GM13977 (cell line): ENCODE measurements at regions not wholly inside any gene's neighbourhood (a gene's known extent, or its start where the extent isn't known, plus 50 kb on each side); places are given as distances from the start of the nearest gene placed in this dataset.

Source experiments
- DNase-seq: peaks from one replicate; pipeline ENCODE4 v3.0.0; 2012; ENCODE audit warnings: low spot score
- in situ Hi-C: fragments of 300-500 bp; cut with MboI; formaldehyde crosslinking; loops from one replicate; pipeline ENCODE4 v1.12.0; 2022; ENCODE audit warnings: low sequenced_read_pairs, low pct_unique_long_range_greater_than_20kb, mixed read lengths, inconsistent platforms; ENCODE audit not compliant: unreplicated experiment
- TF ChIP-seq, protein P1 (sequence below): IDR thresholded peaks from 2 replicates; pipeline ENCODE4 v1.5.1; 2012; ENCODE audit warnings: mild to moderate bottlenecking, control low read depth; ENCODE audit not compliant: insufficient read depth; ENCODE audit errors: extremely low read depth, missing control alignments

DNA sequence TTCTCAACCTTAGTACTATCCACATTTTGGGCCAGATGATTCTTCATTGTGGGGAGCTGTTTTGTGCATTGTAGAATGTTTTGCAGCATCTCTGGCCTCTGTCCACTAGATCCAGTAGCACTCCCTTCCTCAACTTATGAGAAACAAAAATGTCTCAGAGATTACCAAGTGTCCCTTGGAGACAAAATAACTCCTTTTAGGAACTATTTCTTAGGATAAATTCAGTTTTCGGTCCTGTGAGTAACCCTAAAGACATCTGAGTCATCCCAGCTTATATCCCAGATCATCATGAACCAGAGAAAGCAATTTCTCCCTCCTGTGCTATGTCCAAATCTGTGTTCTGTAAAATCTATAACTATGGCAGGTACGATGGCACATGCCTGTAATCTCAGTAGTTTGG lies 266.6 kb upstream of the PHYHIPL start:
- in situ Hi-C loops = no loop called here
- TF ChIP-seq, protein P1, sequence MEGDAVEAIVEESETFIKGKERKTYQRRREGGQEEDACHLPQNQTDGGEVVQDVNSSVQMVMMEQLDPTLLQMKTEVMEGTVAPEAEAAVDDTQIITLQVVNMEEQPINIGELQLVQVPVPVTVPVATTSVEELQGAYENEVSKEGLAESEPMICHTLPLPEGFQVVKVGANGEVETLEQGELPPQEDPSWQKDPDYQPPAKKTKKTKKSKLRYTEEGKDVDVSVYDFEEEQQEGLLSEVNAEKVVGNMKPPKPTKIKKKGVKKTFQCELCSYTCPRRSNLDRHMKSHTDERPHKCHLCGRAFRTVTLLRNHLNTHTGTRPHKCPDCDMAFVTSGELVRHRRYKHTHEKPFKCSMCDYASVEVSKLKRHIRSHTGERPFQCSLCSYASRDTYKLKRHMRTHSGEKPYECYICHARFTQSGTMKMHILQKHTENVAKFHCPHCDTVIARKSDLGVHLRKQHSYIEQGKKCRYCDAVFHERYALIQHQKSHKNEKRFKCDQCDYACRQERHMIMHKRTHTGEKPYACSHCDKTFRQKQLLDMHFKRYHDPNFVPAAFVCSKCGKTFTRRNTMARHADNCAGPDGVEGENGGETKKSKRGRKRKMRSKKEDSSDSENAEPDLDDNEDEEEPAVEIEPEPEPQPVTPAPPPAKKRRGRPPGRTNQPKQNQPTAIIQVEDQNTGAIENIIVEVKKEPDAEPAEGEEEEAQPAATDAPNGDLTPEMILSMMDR = no peak
- no peak for DNase-seq

DNA sequence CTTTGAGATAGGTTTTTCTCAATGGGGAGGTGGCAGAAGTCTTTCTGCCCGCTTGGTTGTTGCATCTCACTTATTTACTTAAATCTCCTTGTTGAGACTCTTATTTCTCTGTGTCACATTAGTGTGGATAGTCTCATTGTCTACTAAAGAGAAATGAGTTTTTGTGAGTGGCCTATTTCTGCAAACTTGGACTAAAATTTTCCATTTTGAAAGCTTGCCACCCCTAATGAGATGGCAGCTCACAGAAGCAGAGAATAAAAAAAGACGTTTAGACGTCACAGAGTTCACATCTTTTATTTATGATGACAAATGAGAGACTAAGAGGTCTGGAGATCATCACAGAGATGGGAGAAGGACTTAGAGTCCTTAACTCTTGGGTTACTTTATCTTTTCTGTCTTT lies 262.7 kb upstream of the PHYHIPL start:
- TF ChIP-seq, protein P1 = no peak
- DNase-seq = no peak
- in situ Hi-C loops = no loop called here

DNA sequence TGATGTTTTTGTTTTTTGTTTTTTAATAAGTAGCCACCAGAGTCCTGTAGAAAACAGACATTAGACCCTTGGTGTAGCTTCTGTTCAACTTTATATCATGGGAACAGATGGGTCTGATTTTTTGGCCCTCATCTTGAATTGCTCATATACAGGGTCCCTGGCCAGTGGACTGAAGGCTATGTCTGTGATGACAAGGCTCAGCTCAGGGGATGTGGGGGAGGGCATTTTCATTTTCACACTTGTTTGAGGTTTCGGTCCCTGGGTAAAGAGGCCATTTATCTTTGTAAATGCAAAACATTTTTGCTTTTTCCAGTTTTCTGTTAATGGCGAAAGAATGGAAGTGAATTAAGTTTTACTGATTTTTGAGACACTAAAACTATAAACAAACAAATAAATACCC lies 257.6 kb upstream of the PHYHIPL start:
- in situ Hi-C loops = no loop called here
- TF ChIP-seq, protein P1 = no peak
- DNase-seq = no peak

DNA sequence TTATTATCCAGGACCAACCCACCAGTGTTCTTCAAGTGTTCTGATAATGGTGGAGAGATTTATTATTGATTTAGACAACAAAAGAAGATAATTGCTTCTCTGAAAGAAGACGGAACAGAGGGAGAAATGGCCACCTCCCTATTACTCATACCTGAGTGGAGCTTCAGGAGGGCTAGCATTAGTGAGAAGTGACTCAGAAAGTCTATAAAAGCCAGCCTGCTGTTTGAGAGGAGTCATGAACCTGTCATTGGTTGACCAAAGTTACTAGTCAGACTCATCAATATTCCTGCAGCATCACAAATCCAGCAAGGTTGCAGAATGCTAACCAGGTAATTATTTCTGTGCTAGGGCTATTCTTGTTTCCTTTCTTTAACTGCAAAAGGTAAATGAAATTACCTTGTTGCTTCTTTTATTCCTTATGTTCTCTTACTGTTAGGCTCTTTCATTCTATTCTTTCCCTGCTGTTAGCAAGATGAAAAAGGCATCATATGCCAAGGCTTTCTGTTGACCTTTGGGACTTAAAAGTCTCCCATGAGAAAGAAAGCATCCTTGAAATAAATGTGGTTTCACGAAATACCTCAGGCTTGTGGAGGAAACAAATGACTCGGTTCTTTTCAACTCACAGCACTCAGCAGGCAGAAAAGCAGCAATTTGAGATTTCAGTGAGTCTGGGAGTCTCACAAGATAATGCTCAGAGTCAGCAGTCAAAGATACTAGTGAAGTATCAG lies 256.4 kb upstream of the PHYHIPL start:
- TF ChIP-seq, protein P1 = no peak
- in situ Hi-C loops = no loop called here
- DNase-seq = no peak

DNA sequence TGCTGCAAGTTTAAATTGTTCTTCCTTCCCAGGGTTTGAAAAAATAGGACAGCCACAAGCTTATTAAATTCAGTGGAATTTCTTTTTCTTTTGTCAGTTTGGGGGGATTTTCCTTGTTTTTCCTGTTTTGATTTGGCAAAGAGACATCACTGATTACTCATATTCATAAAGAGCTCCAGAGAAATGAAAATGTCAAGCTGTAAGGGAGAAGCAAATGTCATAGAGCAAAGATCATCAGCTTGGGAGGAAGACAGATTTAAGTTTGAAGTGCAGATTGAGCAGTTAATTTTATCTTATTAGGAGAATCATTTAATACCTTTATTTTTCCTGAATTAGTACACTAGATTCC lies 255.8 kb upstream of the PHYHIPL start:
- in situ Hi-C loops = no loop called here

DNA sequence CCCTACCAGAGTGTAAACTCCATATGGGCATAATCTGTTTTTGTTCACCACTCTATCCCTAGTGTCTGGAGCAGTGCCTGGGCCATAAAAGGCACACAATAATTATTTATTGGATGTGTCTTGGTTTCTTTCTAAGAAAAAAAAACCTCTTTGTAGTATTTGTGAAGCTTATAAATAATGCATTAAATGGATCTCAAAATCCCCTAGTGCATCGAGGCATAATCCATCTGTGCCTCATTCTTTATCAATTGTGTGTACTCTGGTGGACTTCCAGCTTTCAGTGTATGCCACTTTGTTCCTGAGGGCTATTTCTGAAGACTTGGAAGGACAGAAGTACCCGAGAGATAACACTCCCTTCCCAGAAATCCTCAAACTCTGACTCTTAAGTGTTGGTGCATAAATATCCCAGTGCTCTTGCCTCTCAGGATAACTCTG lies 255.0 kb upstream of the PHYHIPL start:
- TF ChIP-seq, protein P1 = no peak
- DNase-seq = no peak

More for the DNA sequence above, 255.8 kb upstream of the PHYHIPL start:
- no peak for DNase-seq
- TF ChIP-seq, protein P1 = no peak

More for the DNA sequence above, 255.0 kb upstream of the PHYHIPL start:
- in situ Hi-C loops = no loop called here
